Neural progenitor cell (in vitro differentiated cells): ENCODE measurements at regions not wholly inside any gene's neighbourhood (a gene's known extent, or its start where the extent isn't known, plus 50 kb on each side); places are given as distances from the start of the nearest gene placed in this dataset.

Experiments
- EZH2 ChIP-seq: fragments of 200-600 bp; sonication (generic); IDR thresholded peaks from 2 replicates; pipeline ENCODE4 v1.6.1; 2017; ENCODE audit warnings: antibody characterized with exemption, mild to moderate bottlenecking, moderate library complexity
- EZH2phosphoT487 ChIP-seq: fragments of 200-600 bp; sonication (generic); IDR thresholded peaks from 2 replicates; pipeline ENCODE4 v1.6.1; 2017; ENCODE audit warnings: antibody characterized with exemption
- TF ChIP-seq, protein P1 (sequence below): fragments of 200-600 bp; sonication (generic); IDR thresholded peaks from 2 replicates; pipeline ENCODE4 v1.5.1; 2017; ENCODE audit warnings: antibody characterized with exemption, mild to moderate bottlenecking

- TF ChIP-seq, protein P1, sequence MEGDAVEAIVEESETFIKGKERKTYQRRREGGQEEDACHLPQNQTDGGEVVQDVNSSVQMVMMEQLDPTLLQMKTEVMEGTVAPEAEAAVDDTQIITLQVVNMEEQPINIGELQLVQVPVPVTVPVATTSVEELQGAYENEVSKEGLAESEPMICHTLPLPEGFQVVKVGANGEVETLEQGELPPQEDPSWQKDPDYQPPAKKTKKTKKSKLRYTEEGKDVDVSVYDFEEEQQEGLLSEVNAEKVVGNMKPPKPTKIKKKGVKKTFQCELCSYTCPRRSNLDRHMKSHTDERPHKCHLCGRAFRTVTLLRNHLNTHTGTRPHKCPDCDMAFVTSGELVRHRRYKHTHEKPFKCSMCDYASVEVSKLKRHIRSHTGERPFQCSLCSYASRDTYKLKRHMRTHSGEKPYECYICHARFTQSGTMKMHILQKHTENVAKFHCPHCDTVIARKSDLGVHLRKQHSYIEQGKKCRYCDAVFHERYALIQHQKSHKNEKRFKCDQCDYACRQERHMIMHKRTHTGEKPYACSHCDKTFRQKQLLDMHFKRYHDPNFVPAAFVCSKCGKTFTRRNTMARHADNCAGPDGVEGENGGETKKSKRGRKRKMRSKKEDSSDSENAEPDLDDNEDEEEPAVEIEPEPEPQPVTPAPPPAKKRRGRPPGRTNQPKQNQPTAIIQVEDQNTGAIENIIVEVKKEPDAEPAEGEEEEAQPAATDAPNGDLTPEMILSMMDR: no peak
- TF ChIP-seq EZH2 (no peak), EZH2phosphoT487 (no peak)
These were observed 82.9 kb downstream of the FEM1C start for GRCh38 chr5:115461506-115462290.
